PC-3 (cell line): ENCODE measurements at regions not wholly inside any gene's neighbourhood (a gene's known extent, or its start where the extent isn't known, plus 50 kb on each side); places are given as distances from the start of the nearest gene placed in this dataset.

Experiments used
- ATAC-seq: fragments of 200-7000 bp; cut with Tn5 transposase; 2 replicates; pipeline ENCODE4 v1.9.1; 2020; ENCODE audit warnings: mild to moderate bottlenecking, moderate library complexity
- BruUV-seq: library from RNA; stranded (reverse); fragments of 400-500 nt; replicated peaks from 2 replicates; lab custom pipeline; 2021; lab: Mats Ljungman, UMichigan
- CTCF ChIA-PET: fragments of 300-600 bp; sonication (Branson Sonifier 250); formaldehyde crosslinking; loops from one replicate; lab custom pipeline; 2022; ENCODE audit warnings: antibody characterized with exemption; lab: Charles Lee
- POLR2A ChIA-PET: fragments of 300-600 bp; sonication (Branson Sonifier 250); formaldehyde crosslinking; loops from one replicate; lab custom pipeline; 2022; ENCODE audit warnings: antibody characterized with exemption; ENCODE audit not compliant: unreplicated experiment; lab: Charles Lee
- DNase-seq: peaks from one replicate; pipeline ENCODE4 v3.0.0-alpha.2; 2015
- H2AFZ ChIP-seq: fragments of 300-600 bp; sonication (generic); 2 replicates; pipeline ENCODE4 v1.6.0; 2016; ENCODE audit warnings: antibody characterized with exemption, low read length
- H3F3A ChIP-seq: fragments of 300-600 bp; sonication (generic); one replicate; pipeline ENCODE4 v1.6.0; 2017; ENCODE audit warnings: antibody characterized with exemption, low read length, control low read depth, mild to moderate bottlenecking; ENCODE audit not compliant: unreplicated experiment
- H3K27ac ChIP-seq: fragments of 300-600 bp; sonication (generic); 2 replicates; pipeline ENCODE4 v1.5.1; 2016; ENCODE audit warnings: mild to moderate bottlenecking, low read length
- H3K27me3 ChIP-seq: fragments of 300-600 bp; sonication (generic); 2 replicates; pipeline ENCODE4 v1.6.1; 2016; ENCODE audit warnings: low read length, mixed read lengths
- H3K36me3 ChIP-seq: fragments of 300-600 bp; sonication (generic); 2 replicates; pipeline ENCODE4 v1.6.1; 2016; ENCODE audit warnings: low read depth, mixed run types, low read length, mixed read lengths
- H3K4me1 ChIP-seq: fragments of 300-600 bp; sonication (generic); 2 replicates; pipeline ENCODE4 v1.5.1; 2016; ENCODE audit warnings: low read length; ENCODE audit not compliant: insufficient read depth
- H3K4me2 ChIP-seq: fragments of 300-600 bp; sonication (generic); 2 replicates; pipeline ENCODE4 v1.6.0; 2016; ENCODE audit warnings: low read length
- H3K4me3 ChIP-seq: fragments of 300-600 bp; sonication (generic); 2 replicates; pipeline ENCODE4 v1.5.1; 2016; ENCODE audit warnings: mild to moderate bottlenecking, low read length, mixed read lengths
- H3K79me2 ChIP-seq: fragments of 300-600 bp; sonication (generic); 2 replicates; pipeline ENCODE4 v1.6.1; 2017; ENCODE audit warnings: low read length, mixed read lengths
- H3K9ac ChIP-seq: fragments of 300-600 bp; sonication (generic); 2 replicates; pipeline ENCODE4 v1.6.0; 2016; ENCODE audit warnings: mild to moderate bottlenecking, low read length
- H3K9me2 ChIP-seq: fragments of 300-600 bp; sonication (generic); replicated peaks from 2 replicates; pipeline ENCODE4 v1.6.1; 2016; ENCODE audit warnings: mixed run types, low read length, mixed read lengths
- H3K9me3 ChIP-seq: fragments of 300-600 bp; sonication (generic); 2 replicates; pipeline ENCODE4 v1.6.1; 2016; ENCODE audit warnings: low read length, mixed read lengths
- H4K20me1 ChIP-seq: fragments of 300-600 bp; sonication (generic); 2 replicates; pipeline ENCODE4 v1.6.1; 2016; ENCODE audit warnings: low read length, mixed read lengths
- CTCF ChIP-seq: fragments of 300-600 bp; sonication (generic); conservative IDR thresholded peaks from 2 replicates; pipeline ENCODE4 v1.5.1; 2017; ENCODE audit warnings: antibody characterized with exemption, low read depth, mild to moderate bottlenecking, low read length
- EZH2 ChIP-seq: fragments of 300-600 bp; sonication (generic); IDR thresholded peaks from one replicate; pipeline ENCODE4 v1.6.1; 2017; ENCODE audit warnings: antibody characterized with exemption, mild to moderate bottlenecking, low read length; ENCODE audit not compliant: unreplicated experiment
- EZH2phosphoT487 ChIP-seq: fragments of 300-600 bp; sonication (generic); IDR thresholded peaks from 2 replicates; pipeline ENCODE4 v1.6.1; 2018; ENCODE audit warnings: mild to moderate bottlenecking, antibody characterized with exemption, low read length, borderline replicate concordance
- intact Hi-C: fragments of 100-400 bp; cut with micrococcal nuclease; formaldehyde crosslinking; loops from 2 replicates; pipeline ENCODE4 v1.9.0; 2023

GRCh38 chr20:48339190-48339985 is 488.4 kb downstream of the PREX1 start:
- Histone ChIP-seq H3K9me2 (no peaks in the 10 kb centered on the region), H4K20me1 (no peaks in the 10 kb centered on the region), H2AFZ (peak overlapping the region; percentile 46; the same call in 1 of the 2 replicates), H3K4me2 (peak overlapping the region; percentile 73), H3K36me3 (no peaks in the 10 kb centered on the region), H3K27me3 (peaks cover 19% of the 10 kb centered on the region), H3F3A (no peaks in the 10 kb centered on the region), H3K9me3 (no peaks in the 10 kb centered on the region), H3K27ac (no peak overlapping the region), H3K4me3 (no peak overlapping the region; the same call in 1 of the 2 replicates), H3K4me1 (peaks cover 12% of the 10 kb centered on the region), H3K79me2 (no peaks in the 10 kb centered on the region), H3K9ac (no peak overlapping the region)
- BruUV-seq: no TSS peak
- ATAC-seq (peak; percentile 91), DNase-seq (peak; percentile 80)
- intact Hi-C loops: no loop called here
- ChIA-PET POLR2A (interaction anchor here (0.6 kb wide), 1 partner anchor 25 kb away, joined by 3 read pairs; no protein-coding TSS in a partner anchor), CTCF (no interaction called here)
- no peak for TF ChIP-seq CTCF
- no peak for TF ChIP-seq EZH2
- no peak for TF ChIP-seq EZH2phosphoT487

- H3K4me2 ChIP-seq: peak overlapping the region; percentile 73
- H2AFZ ChIP-seq: peak overlapping the region; percentile 46; the same call in 1 of the 2 replicates
- intact Hi-C loops: no loop called here
- no peaks in the 10 kb centered on the region for H3K9me2 ChIP-seq
- H3K4me3 ChIP-seq: no peak overlapping the region; the same call in 1 of the 2 replicates
- ChIA-PET POLR2A (interaction anchor here (0.6 kb wide), 1 partner anchor 242 kb away, joined by 3 read pairs; no protein-coding TSS in a partner anchor), CTCF (no interaction called here)
- no peaks in the 10 kb centered on the region for H3F3A ChIP-seq
- DNase-seq (no peak), ATAC-seq (no peak)
- peaks cover 13% of the 10 kb centered on the region for H3K4me1 ChIP-seq
- H3K79me2 ChIP-seq: no peaks in the 10 kb centered on the region
- H3K9ac ChIP-seq: no peak overlapping the region
- no peaks in the 10 kb centered on the region for H3K36me3 ChIP-seq
- H4K20me1 ChIP-seq: no peaks in the 10 kb centered on the region
- no peak overlapping the region for H3K27ac ChIP-seq
- H3K27me3 ChIP-seq: peaks cover 12% of the 10 kb centered on the region
- no peaks in the 10 kb centered on the region for H3K9me3 ChIP-seq
- BruUV-seq: no TSS peak
- TF ChIP-seq EZH2 (no peak), EZH2phosphoT487 (no peak), CTCF (no peak)
Measured at GRCh38 chr20:48338717-48339116, 489.1 kb downstream of the PREX1 start.

GRCh38 chr20:48336597-48336996 is 491.2 kb downstream of the PREX1 start:
- Histone ChIP-seq H3K9ac (no peak overlapping the region), H3K4me1 (peaks cover 33% of the 10 kb centered on the region), H2AFZ (no peak overlapping the region), H3K79me2 (no peaks in the 10 kb centered on the region), H3K27me3 (no peaks in the 10 kb centered on the region), H3F3A (peaks cover 9% of the 10 kb centered on the region), H3K4me3 (no peak overlapping the region), H3K9me2 (no peaks in the 10 kb centered on the region), H3K36me3 (no peaks in the 10 kb centered on the region), H3K9me3 (no peaks in the 10 kb centered on the region), H3K27ac (no peak overlapping the region), H4K20me1 (no peaks in the 10 kb centered on the region), H3K4me2 (no peak overlapping the region)
- BruUV-seq: no TSS peak
- DNase-seq: no peak
- intact Hi-C loops: no loop called here
- CTCF ChIA-PET: no interaction called here
- TF ChIP-seq CTCF (no peak), EZH2 (no peak), EZH2phosphoT487 (no peak)
- no peak for ATAC-seq
- POLR2A ChIA-PET: no interaction called here
